ENCODE measurements at regions not wholly inside any gene's neighbourhood (a gene's known extent, or its start where the extent isn't known, plus 50 kb on each side); places are given as distances from the start of the nearest gene placed in this dataset.

- ChIA-PET CTCF (no interaction called here), POLR2A (no interaction called here)
- DNase-seq: no peak
- no peaks in the 10 kb centered on the region for H3K4me1 Mint-ChIP-seq
- H3K36me3 Mint-ChIP-seq (ENCODE audit: low read depth): no peaks in the 10 kb centered on the region
- H3K4me3 Mint-ChIP-seq: no peak overlapping the region
- no peak for TF ChIP-seq CTCF (IDR thresholded peaks at IDR 0.05)
- no peaks in the 10 kb centered on the region for H3K27me3 Mint-ChIP-seq
- no peak for ATAC-seq (ENCODE audit: low read depth)
- H3K27ac Mint-ChIP-seq: no peak overlapping the region
- intact Hi-C loops (cut with micrococcal nuclease): no loop called here
- H3K9me3 Mint-ChIP-seq: no peaks in the 10 kb centered on the region
These were observed 452.1 kb downstream of the HDGFL1 start for GRCh38 chr6:23021487-23021886.

- intact Hi-C loops (cut with micrococcal nuclease): no loop called here
These were observed 457.9 kb downstream of the HDGFL1 start for GRCh38 chr6:23027281-23027680.

GRCh38 chr6:23031986-23032385 is 462.6 kb downstream of the HDGFL1 start:
- POLR2A ChIA-PET: no interaction called here
- TF ChIP-seq CTCF (IDR thresholded peaks at IDR 0.05): no peak
- ATAC-seq (ENCODE audit: low read depth) (no peak), DNase-seq (no peak)
- H3K9me3 Mint-ChIP-seq: peaks cover 5% of the 10 kb centered on the region
- H3K4me1 Mint-ChIP-seq: no peaks in the 10 kb centered on the region
- H3K36me3 Mint-ChIP-seq (ENCODE audit: low read depth): no peaks in the 10 kb centered on the region
- CTCF ChIA-PET: no interaction called here
- H3K4me3 Mint-ChIP-seq: no peak overlapping the region
- no peak overlapping the region for H3K27ac Mint-ChIP-seq
- intact Hi-C loops (cut with micrococcal nuclease): no loop called here
- H3K27me3 Mint-ChIP-seq: no peaks in the 10 kb centered on the region

More at GRCh38 chr6:23027281-23027680, 457.9 kb downstream of the HDGFL1 start:
- ChIA-PET POLR2A (no interaction called here), CTCF (no interaction called here)
- H3K27ac Mint-ChIP-seq: no peak overlapping the region
- H3K27me3 Mint-ChIP-seq: no peaks in the 10 kb centered on the region
- no peak for DNase-seq
- H3K36me3 Mint-ChIP-seq (ENCODE audit: low read depth): no peaks in the 10 kb centered on the region
- no peaks in the 10 kb centered on the region for H3K4me1 Mint-ChIP-seq
- no peak overlapping the region for H3K4me3 Mint-ChIP-seq
- TF ChIP-seq CTCF (IDR thresholded peaks at IDR 0.05): no peak
- no peak for ATAC-seq (ENCODE audit: low read depth)
- H3K9me3 Mint-ChIP-seq: peaks cover 5% of the 10 kb centered on the region

- ATAC-seq (ENCODE audit: low read depth): no peak
- Mint-ChIP-seq H3K4me1 (no peaks in the 10 kb centered on the region), H3K36me3 (ENCODE audit: low read depth) (no peaks in the 10 kb centered on the region), H3K9me3 (peaks cover 10% of the 10 kb centered on the region), H3K27ac (no peak overlapping the region), H3K27me3 (no peaks in the 10 kb centered on the region), H3K4me3 (no peak overlapping the region)
- ChIA-PET CTCF (no interaction called here), POLR2A (no interaction called here)
- no peak for TF ChIP-seq CTCF (IDR thresholded peaks at IDR 0.05)
- intact Hi-C loops (cut with micrococcal nuclease): no loop called here
- DNase-seq: no peak
These were observed 465.6 kb downstream of the HDGFL1 start for GRCh38 chr6:23034926-23035325.

- Mint-ChIP-seq H3K36me3 (ENCODE audit: low read depth) (no peaks in the 10 kb centered on the region), H3K9me3 (peaks cover 5% of the 10 kb centered on the region), H3K4me1 (no peaks in the 10 kb centered on the region), H3K27me3 (no peaks in the 10 kb centered on the region), H3K4me3 (no peak overlapping the region), H3K27ac (no peak overlapping the region)
- no peak for TF ChIP-seq CTCF (IDR thresholded peaks at IDR 0.05)
- ATAC-seq (ENCODE audit: low read depth): no peak
- no peak for DNase-seq
- intact Hi-C loops (cut with micrococcal nuclease): no loop called here
- ChIA-PET CTCF (no interaction called here), POLR2A (no interaction called here)
These were observed 467.1 kb downstream of the HDGFL1 start for GRCh38 chr6:23036406-23036983.
